Stimulated activated naive B cell treated with anti-CD40 and anti-IgM and Interleukin-4, amounts not matched to agents 10 μg/mL and 1 μg/mL and 100 μg/mL, for 72 hours (primary cell): ENCODE measurements at regions not wholly inside any gene's neighbourhood (a gene's known extent, or its start where the extent isn't known, plus 50 kb on each side); places are given as distances from the start of the nearest gene placed in this dataset.
"Not testable (repeated sequence)": the region's sequence is repeated elsewhere in the genome, so short reads cannot be mapped to it uniquely, and the experiment has no call there.

Source experiments
- ATAC-seq, 2 donors: fragments of 150-1000 bp; cut with Tn5 transposase; replicated peaks; 2 replicates each; pipeline ENCODE4 v1.10.0; 2021; ENCODE audit warnings: moderate library complexity in 1 of 2
- DNase-seq: peaks from one replicate; pipeline ENCODE4 v3.0.0; 2021
- H3K27ac Mint-ChIP-seq: one replicate; pipeline ENCODE4 v1.8.0; 2022; ENCODE audit warnings: mild to moderate bottlenecking, mixed read lengths
- H3K27me3 Mint-ChIP-seq, 2 donors: one replicate each; pipeline ENCODE4 v1.8.0; 2022; ENCODE audit warnings: mixed read lengths in 2 of 2
- H3K36me3 Mint-ChIP-seq, 2 donors: one replicate each; pipeline ENCODE4 v1.8.0; 2022; ENCODE audit warnings: mixed read lengths in 2 of 2, mild to moderate bottlenecking in 1 of 2
- H3K4me1 Mint-ChIP-seq, 2 donors: one replicate each; pipeline ENCODE4 v1.8.0; 2022; ENCODE audit warnings: mixed read lengths in 2 of 2, mild to moderate bottlenecking in 1 of 2
- H3K4me3 Mint-ChIP-seq, 2 donors: one replicate each; pipeline ENCODE4 v1.8.0; 2022; ENCODE audit warnings: mild to moderate bottlenecking in 2 of 2, mixed read lengths in 2 of 2, moderate library complexity in 1 of 2
- H3K9me3 Mint-ChIP-seq, 2 donors: one replicate each; pipeline ENCODE4 v1.8.0; 2022; ENCODE audit warnings: mixed read lengths in 2 of 2, mild to moderate bottlenecking in 1 of 2

- Mint-ChIP-seq H3K27me3 (no peaks in the 10 kb centered on the region), H3K36me3 (no peaks in the 10 kb centered on the region)
Observed at GRCh38 chr7:120056227-120056626, 216.7 kb upstream of the KCND2 start.

GRCh38 chr7:120059641-120060040 lies 213.3 kb upstream of the KCND2 start:
- Mint-ChIP-seq H3K4me3 (no peak overlapping the region), H3K4me1 (no peaks in the 10 kb centered on the region), H3K27ac (no peak overlapping the region), H3K27me3 (no peaks in the 10 kb centered on the region), H3K9me3 (peaks cover 0 to 5% of the 10 kb centered on the region in 2 donors), H3K36me3 (no peaks in the 10 kb centered on the region)
- DNase-seq (no peak), ATAC-seq (no peak)

More at GRCh38 chr7:120056227-120056626, 216.7 kb upstream of the KCND2 start:
- H3K27ac Mint-ChIP-seq, result no peak overlapping the region
- DNase-seq (no peak), ATAC-seq (no peak)
- H3K4me1 Mint-ChIP-seq, result no peaks in the 10 kb centered on the region
- peaks cover 0 to 3% of the 10 kb centered on the region in 2 donors for H3K9me3 Mint-ChIP-seq
- H3K4me3 Mint-ChIP-seq, result no peak overlapping the region

- Mint-ChIP-seq H3K9me3 (peaks cover 0 to 5% of the 10 kb centered on the region in 2 donors), H3K4me3 (no peak overlapping the region), H3K4me1 (no peaks in the 10 kb centered on the region), H3K27me3 (no peaks in the 10 kb centered on the region), H3K36me3 (no peaks in the 10 kb centered on the region), H3K27ac (no peak overlapping the region)
- no peak for DNase-seq
- ATAC-seq, result no peak
Observed at GRCh38 chr7:120060281-120060680, 212.7 kb upstream of the KCND2 start.

GRCh38 chr7:120060875-120061274 lies 212.1 kb upstream of the KCND2 start:
- ATAC-seq, result no peak

GRCh38 chr7:120064565-120064964 lies 208.4 kb upstream of the KCND2 start:
- H3K27ac Mint-ChIP-seq, result no peak overlapping the region
- H3K27me3 Mint-ChIP-seq, result no peaks in the 10 kb centered on the region
- ATAC-seq (no peak), DNase-seq (no peak)
- peaks cover 11 to 20% of the 10 kb centered on the region in 2 donors for H3K9me3 Mint-ChIP-seq
- H3K36me3 Mint-ChIP-seq, result no peaks in the 10 kb centered on the region
- H3K4me1 Mint-ChIP-seq, result no peaks in the 10 kb centered on the region
- H3K4me3 Mint-ChIP-seq, result no peak overlapping the region

More at GRCh38 chr7:120060875-120061274, 212.1 kb upstream of the KCND2 start:
- Mint-ChIP-seq H3K27ac (no peak overlapping the region), H3K36me3 (no peaks in the 10 kb centered on the region), H3K27me3 (no peaks in the 10 kb centered on the region), H3K4me3 (no peak overlapping the region), H3K4me1 (no peaks in the 10 kb centered on the region), H3K9me3 (peaks cover 0 to 5% of the 10 kb centered on the region in 2 donors)
- no peak for DNase-seq

- H3K4me3 Mint-ChIP-seq, H3K27ac Mint-ChIP-seq, H3K4me1 Mint-ChIP-seq, DNase-seq, H3K36me3 Mint-ChIP-seq, H3K27me3 Mint-ChIP-seq, ATAC-seq: not testable (repeated sequence)
- peaks cover 11 to 19% of the 10 kb centered on the region in 2 donors for H3K9me3 Mint-ChIP-seq
Observed at GRCh38 chr7:120066898-120067297, 206.1 kb upstream of the KCND2 start.

GRCh38 chr7:120070201-120070600 lies 202.8 kb upstream of the KCND2 start:
- no peaks in the 10 kb centered on the region for H3K27me3 Mint-ChIP-seq

GRCh38 chr7:120077777-120078176 lies 195.2 kb upstream of the KCND2 start:
- DNase-seq, result no peak
- Mint-ChIP-seq H3K9me3 (peaks cover 0 to 2% of the 10 kb centered on the region in 2 donors), H3K27me3 (no peaks in the 10 kb centered on the region), H3K27ac (no peak overlapping the region), H3K4me1 (no peaks in the 10 kb centered on the region), H3K4me3 (no peak overlapping the region), H3K36me3 (no peaks in the 10 kb centered on the region)
- no peak for ATAC-seq

More at GRCh38 chr7:120070201-120070600, 202.8 kb upstream of the KCND2 start:
- no peak for ATAC-seq
- H3K27ac Mint-ChIP-seq, result no peak overlapping the region
- no peaks in the 10 kb centered on the region for H3K4me1 Mint-ChIP-seq
- H3K36me3 Mint-ChIP-seq, result no peaks in the 10 kb centered on the region
- peaks cover 11 to 19% of the 10 kb centered on the region in 2 donors for H3K9me3 Mint-ChIP-seq
- H3K4me3 Mint-ChIP-seq, result no peak overlapping the region
- DNase-seq, result no peak

- Mint-ChIP-seq H3K4me3 (no peak overlapping the region), H3K27me3 (no peaks in the 10 kb centered on the region), H3K36me3 (no peaks in the 10 kb centered on the region), H3K9me3 (peaks cover 0 to under 1% of the 10 kb centered on the region in 2 donors), H3K27ac (no peak overlapping the region), H3K4me1 (no peaks in the 10 kb centered on the region)
- DNase-seq, result no peak
- ATAC-seq, result no peak
Observed at GRCh38 chr7:120079022-120079421, 194.0 kb upstream of the KCND2 start.

GRCh38 chr7:120079704-120080103 lies 193.3 kb upstream of the KCND2 start:
- DNase-seq, result no peak
- H3K27me3 Mint-ChIP-seq, result no peaks in the 10 kb centered on the region
- no peaks in the 10 kb centered on the region for H3K9me3 Mint-ChIP-seq
- H3K36me3 Mint-ChIP-seq, result no peaks in the 10 kb centered on the region
- H3K27ac Mint-ChIP-seq, result no peak overlapping the region
- no peak for ATAC-seq
- no peak overlapping the region for H3K4me3 Mint-ChIP-seq
- H3K4me1 Mint-ChIP-seq, result no peaks in the 10 kb centered on the region

GRCh38 chr7:120086468-120086867 lies 186.5 kb upstream of the KCND2 start:
- H3K27me3 Mint-ChIP-seq, DNase-seq, H3K9me3 Mint-ChIP-seq, H3K36me3 Mint-ChIP-seq, H3K27ac Mint-ChIP-seq, H3K4me1 Mint-ChIP-seq, H3K4me3 Mint-ChIP-seq, ATAC-seq: not testable (repeated sequence)

GRCh38 chr7:120089968-120090367 lies 183.0 kb upstream of the KCND2 start:
- Mint-ChIP-seq H3K4me3 (no peak overlapping the region), H3K4me1 (no peaks in the 10 kb centered on the region), H3K36me3 (no peaks in the 10 kb centered on the region), H3K27me3 (no peaks in the 10 kb centered on the region), H3K27ac (no peak overlapping the region), H3K9me3 (no peaks in the 10 kb centered on the region)
- DNase-seq, result no peak
- no peak for ATAC-seq

- Mint-ChIP-seq H3K27me3 (no peaks in the 10 kb centered on the region), H3K27ac (no peak overlapping the region), H3K4me1 (no peaks in the 10 kb centered on the region), H3K4me3 (no peak overlapping the region), H3K36me3 (no peaks in the 10 kb centered on the region), H3K9me3 (no peaks in the 10 kb centered on the region)
- DNase-seq (no peak), ATAC-seq (no peak)
Observed at GRCh38 chr7:120091807-120092206, 181.2 kb upstream of the KCND2 start.

- no peaks in the 10 kb centered on the region for H3K27me3 Mint-ChIP-seq
- H3K36me3 Mint-ChIP-seq, result no peaks in the 10 kb centered on the region
Observed at GRCh38 chr7:120097020-120097419, 176.0 kb upstream of the KCND2 start.

GRCh38 chr7:120097774-120098173 lies 175.2 kb upstream of the KCND2 start:
- no peaks in the 10 kb centered on the region for H3K36me3 Mint-ChIP-seq
- H3K27me3 Mint-ChIP-seq, result no peaks in the 10 kb centered on the region
- no peaks in the 10 kb centered on the region for H3K9me3 Mint-ChIP-seq
- DNase-seq (no peak), ATAC-seq (no peak)
- no peak overlapping the region for H3K4me3 Mint-ChIP-seq
- no peaks in the 10 kb centered on the region for H3K4me1 Mint-ChIP-seq
- no peak overlapping the region for H3K27ac Mint-ChIP-seq

More at GRCh38 chr7:120097020-120097419, 176.0 kb upstream of the KCND2 start:
- no peaks in the 10 kb centered on the region for H3K9me3 Mint-ChIP-seq
- no peaks in the 10 kb centered on the region for H3K4me1 Mint-ChIP-seq
- ATAC-seq, result no peak
- H3K27ac Mint-ChIP-seq, result no peak overlapping the region
- DNase-seq, result no peak
- H3K4me3 Mint-ChIP-seq, result no peak overlapping the region

- no peak overlapping the region for H3K4me3 Mint-ChIP-seq
Observed at GRCh38 chr7:120108376-120108775, 164.6 kb upstream of the KCND2 start.

More at GRCh38 chr7:120108376-120108775, 164.6 kb upstream of the KCND2 start:
- H3K27me3 Mint-ChIP-seq, result no peaks in the 10 kb centered on the region
- DNase-seq (no peak), ATAC-seq (no peak)
- no peak overlapping the region for H3K27ac Mint-ChIP-seq
- no peaks in the 10 kb centered on the region for H3K36me3 Mint-ChIP-seq
- no peaks in the 10 kb centered on the region for H3K4me1 Mint-ChIP-seq
- peaks cover 8 to 17% of the 10 kb centered on the region in 2 donors for H3K9me3 Mint-ChIP-seq
